ENCODE measurements at regions not wholly inside any gene's neighbourhood (a gene's known extent, or its start where the extent isn't known, plus 50 kb on each side); places are given as distances from the start of the nearest gene placed in this dataset.

DNA sequence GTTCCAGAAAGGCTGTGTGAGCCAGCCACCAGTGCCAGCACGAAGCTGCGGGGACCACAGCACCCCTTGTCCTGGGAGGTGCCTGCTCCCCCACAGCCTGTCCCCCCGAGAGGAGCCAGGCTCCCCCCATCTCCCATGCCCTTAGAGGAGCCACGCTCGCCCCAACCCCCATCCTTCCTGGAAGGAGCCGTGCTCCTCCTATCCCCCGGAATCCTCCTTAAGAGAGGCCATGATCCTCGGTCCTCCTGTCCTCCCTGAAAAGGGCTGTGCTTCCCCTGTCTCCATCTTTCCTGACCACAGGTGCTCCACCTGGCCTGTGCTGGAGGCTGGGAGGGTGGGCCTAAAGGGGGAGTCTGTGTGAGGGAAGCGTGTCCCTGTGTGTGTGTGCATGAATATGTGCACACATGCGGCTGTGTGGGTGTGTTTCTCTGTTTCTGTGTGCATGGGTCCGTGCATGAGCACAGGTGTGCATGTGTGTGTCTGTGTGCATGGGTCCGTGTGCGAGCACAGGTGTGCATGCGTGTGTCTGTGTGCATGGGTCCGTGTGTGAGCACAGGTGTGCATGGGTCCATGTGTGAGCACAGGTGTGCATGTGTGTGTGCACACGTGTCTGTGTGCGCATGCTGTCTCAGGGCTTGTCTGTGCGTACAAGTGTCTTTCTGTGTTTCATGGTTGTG, 80.3 kb downstream of the RTP5 start:
- Histone ChIP-seq H3K9me3 (ENCODE audit: control insufficient read depth in 1 of 2, insufficient read depth in 1 of 2, low read depth in 1 of 2, low read length in 2 of 2) (no peaks in the 10 kb centered on the region), H3K36me3 (ENCODE audit: control insufficient read depth in 1 of 2, insufficient read depth in 2 of 2, low read length in 2 of 2) (no peaks in the 10 kb centered on the region), H3K27ac (ENCODE audit: low read depth, low read length) (no peak overlapping the region), H2AFZ (ENCODE audit: low read depth, low read length, poor library complexity, severe bottlenecking) (no peak overlapping the region), H3K9me2 (ENCODE audit: insufficient read depth) (no peaks in the 10 kb centered on the region), H3K27me3 (ENCODE audit: insufficient read depth, low read length) (no peaks in the 10 kb centered on the region), H3K9ac (ENCODE audit: low read length) (no peak overlapping the region), H3K4me3 (replicated peaks in 1 of 2; ENCODE audit: low read depth in 1 of 2, low read length in 2 of 2) (no peak overlapping the region), H4K20me1 (ENCODE audit: insufficient read depth) (no peaks in the 10 kb centered on the region), H3K79me2 (ENCODE audit: insufficient read depth, low read length) (no peaks in the 10 kb centered on the region), H3K4me1 (ENCODE audit: control insufficient read depth in 1 of 2, insufficient read depth in 2 of 2, low read length in 2 of 2) (no peaks in the 10 kb centered on the region), H3K4me2 (ENCODE audit: low read length) (no peak overlapping the region)
- ATAC-seq (no peak), DNase-seq (ENCODE audit: low read depth, low spot score) (no peak)
- ChIA-PET CTCF (no interaction called here), RAD21 (ENCODE audit: low non-redundant PET in 1 of 2, low total read pairs in 2 of 2, uncharacterized antibody in 2 of 2, unreplicated experiment in 2 of 2) (no interaction called here), POLR2A (no interaction called here)
- BruUV-seq (replicated peaks) = no TSS peak
- TF ChIP-seq, protein P1, sequence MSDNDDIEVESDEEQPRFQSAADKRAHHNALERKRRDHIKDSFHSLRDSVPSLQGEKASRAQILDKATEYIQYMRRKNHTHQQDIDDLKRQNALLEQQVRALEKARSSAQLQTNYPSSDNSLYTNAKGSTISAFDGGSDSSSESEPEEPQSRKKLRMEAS (IDR thresholded peaks at IDR 0.05) = no peak
- TF ChIP-seq ZFX (IDR thresholded peaks at IDR 0.05) (no peak), SP1 (IDR thresholded peaks at IDR 0.05; ENCODE audit: low read depth) (no peak), TCF7L2 (IDR thresholded peaks at IDR 0.05; ENCODE audit: borderline replicate concordance, extremely low read depth, insufficient read depth, insufficient read length) (no peak), EZH2phosphoT487 (IDR thresholded peaks at IDR 0.05; ENCODE audit: borderline replicate concordance) (no peak), YY1 (IDR thresholded peaks at IDR 0.05; ENCODE audit: extremely low read depth, insufficient replicate concordance, low read depth, low read length) (no peak), RAD21 (IDR thresholded peaks at IDR 0.05; ENCODE audit: low read depth) (no peak), EZH2 (IDR thresholded peaks at IDR 0.05) (no peak), ELF1 (IDR thresholded peaks at IDR 0.05; ENCODE audit: borderline replicate concordance, low read depth) (no peak), CBX3 (IDR thresholded peaks at IDR 0.05; ENCODE audit: low read depth) (no peak), EGR1 (IDR thresholded peaks at IDR 0.05; ENCODE audit: low read depth) (no peak), SRF (IDR thresholded peaks at IDR 0.05; ENCODE audit: low read depth) (no peak), POLR2AphosphoS5 (IDR thresholded peaks at IDR 0.05; ENCODE audit: low read depth, low read length) (no peak), POLR2A (IDR thresholded peaks at IDR 0.05; ENCODE audit: borderline replicate concordance, extremely low read depth, insufficient read depth, insufficient read length) (no peak)
- intact Hi-C loops (cut with micrococcal nuclease) = no loop called here
